GM18511 (cell line): ENCODE measurements at regions not wholly inside any gene's neighbourhood (a gene's known extent, or its start where the extent isn't known, plus 50 kb on each side); places are given as distances from the start of the nearest gene placed in this dataset.
"Not testable (repeated sequence)": the region's sequence is repeated elsewhere in the genome, so short reads cannot be mapped to it uniquely, and the experiment has no call there.

Source experiments
- ATAC-seq: cut with Tn5 transposase; IDR thresholded peaks from one replicate; pipeline ENCODE4 v1.9.1; 2021; ENCODE audit warnings: mild to moderate bottlenecking, moderate library complexity; ENCODE audit not compliant: unreplicated experiment

- not testable (repeated sequence) for ATAC-seq
Measured at GRCh38 chr4:142897518-142897917, 51.4 kb upstream of the INPP4B start.

GRCh38 chr4:142900622-142901021 lies 54.5 kb upstream of the INPP4B start:
- no peak for ATAC-seq

GRCh38 chr4:142901166-142901662 lies 55.1 kb upstream of the INPP4B start:
- no peak for ATAC-seq

GRCh38 chr4:142903617-142904016 lies 57.5 kb upstream of the INPP4B start:
- not testable (repeated sequence) for ATAC-seq

- ATAC-seq = no peak
Measured at GRCh38 chr4:142909908-142910307, 63.8 kb upstream of the INPP4B start.

- ATAC-seq = no peak
Measured at GRCh38 chr4:142913034-142913433, 66.9 kb upstream of the INPP4B start.

GRCh38 chr4:142913461-142914030 lies 67.4 kb upstream of the INPP4B start:
- no peak for ATAC-seq

- ATAC-seq = no peak
Measured at GRCh38 chr4:142917678-142918077, 71.6 kb upstream of the INPP4B start.

GRCh38 chr4:142922720-142923119 lies 76.6 kb upstream of the INPP4B start:
- no peak for ATAC-seq

- ATAC-seq = no peak
Measured at GRCh38 chr4:142923619-142924018, 77.5 kb upstream of the INPP4B start.

GRCh38 chr4:142925161-142925560 lies 79.1 kb upstream of the INPP4B start:
- no peak for ATAC-seq

- ATAC-seq = no peak
Measured at GRCh38 chr4:142927721-142928120, 81.6 kb upstream of the INPP4B start.

GRCh38 chr4:142929526-142929925 lies 83.4 kb upstream of the INPP4B start:
- ATAC-seq = no peak

GRCh38 chr4:142933207-142933606 lies 87.1 kb upstream of the INPP4B start:
- ATAC-seq = no peak

GRCh38 chr4:142940425-142941330 lies 94.6 kb upstream of the INPP4B start:
- no peak for ATAC-seq

- no peak for ATAC-seq
Measured at GRCh38 chr4:142944565-142944964, 98.5 kb upstream of the INPP4B start.

- ATAC-seq = no peak
Measured at GRCh38 chr4:142952821-142953580, 106.9 kb upstream of the INPP4B start.

- ATAC-seq = no peak
Measured at GRCh38 chr4:142954415-142954814, 108.3 kb upstream of the INPP4B start.

GRCh38 chr4:142955501-142955900 lies 109.4 kb upstream of the INPP4B start:
- no peak for ATAC-seq

GRCh38 chr4:142959173-142959572 lies 113.1 kb upstream of the INPP4B start:
- no peak for ATAC-seq

- ATAC-seq = no peak
Measured at GRCh38 chr4:142960126-142960525, 114.0 kb upstream of the INPP4B start.
